ENCODE measurements at regions not wholly inside any gene's neighbourhood (a gene's known extent, or its start where the extent isn't known, plus 50 kb on each side); places are given as distances from the start of the nearest gene placed in this dataset.

- DNase-seq (ENCODE audit: low read depth), result peak; percentile 3
- TF ChIP-seq CTCF (conservative IDR thresholded peaks at IDR 0.05; ENCODE audit: low read length), result no peak
- no peak overlapping the region for H3K4me3 ChIP-seq (ENCODE audit: low read length)
Measured at GRCh38 chr10:9596368-9596920, 1421.2 kb upstream of the CELF2 start.

- no peak overlapping the region for H3K4me3 ChIP-seq (ENCODE audit: low read length)
- no peak for TF ChIP-seq CTCF (conservative IDR thresholded peaks at IDR 0.05; ENCODE audit: low read length)
- DNase-seq (ENCODE audit: low read depth), result no peak
Measured at GRCh38 chr10:9602998-9603397, 1414.7 kb upstream of the CELF2 start.

- H3K4me3 ChIP-seq (ENCODE audit: low read length), result no peak overlapping the region
- TF ChIP-seq CTCF (conservative IDR thresholded peaks at IDR 0.05; ENCODE audit: low read length), result no peak
- no peak for DNase-seq (ENCODE audit: low read depth)
Measured at GRCh38 chr10:9603972-9604371, 1413.7 kb upstream of the CELF2 start.

GRCh38 chr10:9605231-9605630 is 1412.4 kb upstream of the CELF2 start:
- DNase-seq (ENCODE audit: low read depth), result no peak
- H3K4me3 ChIP-seq (ENCODE audit: low read length), result no peak overlapping the region
- TF ChIP-seq CTCF (conservative IDR thresholded peaks at IDR 0.05; ENCODE audit: low read length), result no peak

GRCh38 chr10:9608602-9609001 is 1409.1 kb upstream of the CELF2 start:
- H3K4me3 ChIP-seq (ENCODE audit: low read length), result no peak overlapping the region
- TF ChIP-seq CTCF (conservative IDR thresholded peaks at IDR 0.05; ENCODE audit: low read length), result peak; percentile 59
- peak; percentile 17 for DNase-seq (ENCODE audit: low read depth)

GRCh38 chr10:9613338-9614075 is 1404.2 kb upstream of the CELF2 start:
- no peak overlapping the region for H3K4me3 ChIP-seq (ENCODE audit: low read length)
- TF ChIP-seq CTCF (conservative IDR thresholded peaks at IDR 0.05; ENCODE audit: low read length), result no peak
- DNase-seq (ENCODE audit: low read depth), result no peak

GRCh38 chr10:9615189-9615588 is 1402.5 kb upstream of the CELF2 start:
- no peak overlapping the region for H3K4me3 ChIP-seq (ENCODE audit: low read length)
- no peak for TF ChIP-seq CTCF (conservative IDR thresholded peaks at IDR 0.05; ENCODE audit: low read length)
- peak; percentile 4 for DNase-seq (ENCODE audit: low read depth)

All from AG10803 (cell line).